Progenitor cell of endocrine pancreas (in vitro differentiated cells): ENCODE measurements at regions not wholly inside any gene's neighbourhood (a gene's known extent, or its start where the extent isn't known, plus 50 kb on each side); places are given as distances from the start of the nearest gene placed in this dataset.

ENCODE experiments used
- DNase-seq: peaks from one replicate; pipeline ENCODE4 v3.0.0; 2021; ENCODE audit warnings: low spot score; ENCODE audit not compliant: unreplicated experiment
- H3K27ac Mint-ChIP-seq: 2 replicates; pipeline ENCODE4 v1.8.0; 2021; ENCODE audit warnings: mild to moderate bottlenecking, moderate library complexity, mixed read lengths
- H3K27me3 Mint-ChIP-seq: 2 replicates; pipeline ENCODE4 v1.8.0; 2021; ENCODE audit warnings: mixed read lengths
- H3K36me3 Mint-ChIP-seq: 2 replicates; pipeline ENCODE4 v1.8.0; 2022; ENCODE audit warnings: mixed read lengths; ENCODE audit not compliant: insufficient read depth
- H3K4me1 Mint-ChIP-seq: 2 replicates; pipeline ENCODE4 v1.8.0; 2021; ENCODE audit warnings: low read depth, mixed read lengths
- H3K4me3 Mint-ChIP-seq: 2 replicates; pipeline ENCODE4 v1.8.0; 2021; ENCODE audit warnings: low read depth, mild to moderate bottlenecking, moderate library complexity, mixed read lengths
- H3K9me3 Mint-ChIP-seq: 2 replicates; pipeline ENCODE4 v1.8.0; 2021; ENCODE audit warnings: low read depth, mixed read lengths
- CTCF ChIP-seq: fragments of 200-600 bp; sonication (generic); IDR thresholded peaks from one replicate; pipeline ENCODE4 v1.5.0; 2021; ENCODE audit warnings: antibody characterized with exemption, mild to moderate bottlenecking; ENCODE audit not compliant: unreplicated experiment

GRCh38 chr11:32312206-32312817, 123.0 kb downstream of the WT1 start:
- Mint-ChIP-seq H3K27me3 (peaks cover 9% of the 10 kb centered on the region), H3K9me3 (no peaks in the 10 kb centered on the region), H3K27ac (no peak overlapping the region), H3K4me3 (no peak overlapping the region), H3K36me3 (no peaks in the 10 kb centered on the region), H3K4me1 (peaks cover 9% of the 10 kb centered on the region)
- no peak for DNase-seq
- TF ChIP-seq CTCF: no peak

- Mint-ChIP-seq H3K4me3 (no peak overlapping the region), H3K9me3 (no peaks in the 10 kb centered on the region), H3K27me3 (peaks cover 9% of the 10 kb centered on the region), H3K36me3 (no peaks in the 10 kb centered on the region), H3K27ac (no peak overlapping the region), H3K4me1 (peaks cover 9% of the 10 kb centered on the region)
- DNase-seq: no peak
- peak; percentile 63 for TF ChIP-seq CTCF
Observed at GRCh38 chr11:32312865-32313403, 122.4 kb downstream of the WT1 start.

GRCh38 chr11:32313477-32313876, 121.9 kb downstream of the WT1 start:
- peaks cover 12% of the 10 kb centered on the region for H3K27me3 Mint-ChIP-seq

GRCh38 chr11:32315121-32315520, 120.2 kb downstream of the WT1 start:
- TF ChIP-seq CTCF: no peak
- Mint-ChIP-seq H3K9me3 (no peaks in the 10 kb centered on the region), H3K36me3 (no peaks in the 10 kb centered on the region), H3K4me1 (peaks cover 9% of the 10 kb centered on the region), H3K27me3 (peaks cover 19% of the 10 kb centered on the region), H3K27ac (no peak overlapping the region), H3K4me3 (no peak overlapping the region)
- DNase-seq: no peak

More at GRCh38 chr11:32313477-32313876, 121.9 kb downstream of the WT1 start:
- peaks cover 9% of the 10 kb centered on the region for H3K4me1 Mint-ChIP-seq
- no peak for DNase-seq
- no peak for TF ChIP-seq CTCF
- no peaks in the 10 kb centered on the region for H3K36me3 Mint-ChIP-seq
- no peak overlapping the region for H3K27ac Mint-ChIP-seq
- H3K4me3 Mint-ChIP-seq: no peak overlapping the region
- H3K9me3 Mint-ChIP-seq: no peaks in the 10 kb centered on the region

GRCh38 chr11:32316232-32316631, 119.1 kb downstream of the WT1 start:
- H3K27me3 Mint-ChIP-seq: peaks cover 26% of the 10 kb centered on the region
- H3K4me1 Mint-ChIP-seq: peaks cover 9% of the 10 kb centered on the region
- no peaks in the 10 kb centered on the region for H3K9me3 Mint-ChIP-seq
- no peak for TF ChIP-seq CTCF
- H3K27ac Mint-ChIP-seq: no peak overlapping the region
- no peaks in the 10 kb centered on the region for H3K36me3 Mint-ChIP-seq
- no peak for DNase-seq
- no peak overlapping the region for H3K4me3 Mint-ChIP-seq
